OCI-LY1 (cell line): ENCODE measurements at regions not wholly inside any gene's neighbourhood (a gene's known extent, or its start where the extent isn't known, plus 50 kb on each side); places are given as distances from the start of the nearest gene placed in this dataset.

Experiments used
- H2AFZ ChIP-seq: fragments of 200-600 bp; sonication (generic), shearing (Covaris generic); 2 replicates; pipeline ENCODE4 v1.6.0; 2014; ENCODE audit warnings: antibody characterized with exemption, mild to moderate bottlenecking, low read length
- H3F3A ChIP-seq: fragments of 200-600 bp; sonication (generic), shearing (Covaris generic); 2 replicates; pipeline ENCODE4 v1.6.0; 2014; ENCODE audit warnings: mild to moderate bottlenecking, antibody characterized with exemption, low read length, moderate library complexity; ENCODE audit not compliant: insufficient read depth
- H3K27ac ChIP-seq: fragments of 200-600 bp; sonication (generic); 2 replicates; pipeline ENCODE4 v1.5.1; 2014; ENCODE audit warnings: low read length, mixed run types, mild to moderate bottlenecking, low read depth; ENCODE audit not compliant: poor library complexity, severe bottlenecking
- H3K27me3 ChIP-seq: fragments of 200-600 bp; sonication (generic); 2 replicates; pipeline ENCODE4 v1.6.0; 2014; ENCODE audit warnings: antibody characterized with exemption, mild to moderate bottlenecking, low read length, moderate library complexity; ENCODE audit not compliant: insufficient read depth
- H3K36me3 ChIP-seq: fragments of 200-600 bp; sonication (generic); 2 replicates; pipeline ENCODE4 v1.6.1; 2014; ENCODE audit warnings: mild to moderate bottlenecking, antibody characterized with exemption, low read length, moderate library complexity, mixed read lengths; ENCODE audit not compliant: insufficient read depth
- H3K4me1 ChIP-seq: fragments of 200-600 bp; sonication (generic); 2 replicates; pipeline ENCODE4 v1.5.1; 2014; ENCODE audit warnings: mild to moderate bottlenecking, low read length, moderate library complexity; ENCODE audit not compliant: insufficient read depth, severe bottlenecking
- H3K4me2 ChIP-seq: fragments of 200-600 bp; sonication (generic), shearing (Covaris generic); 2 replicates; pipeline ENCODE4 v1.6.1; 2014; ENCODE audit warnings: low read length
- H3K4me3 ChIP-seq: fragments of 200-600 bp; sonication (generic); 2 replicates; pipeline ENCODE4 v1.5.1; 2014; ENCODE audit warnings: low read length, low read depth, mild to moderate bottlenecking, mixed read lengths; ENCODE audit not compliant: poor library complexity, severe bottlenecking
- H3K79me2 ChIP-seq: fragments of 200-600 bp; shearing (Covaris generic); 2 replicates; pipeline ENCODE4 v1.6.1; 2016; ENCODE audit warnings: mixed run types, low read length, mixed read lengths; ENCODE audit not compliant: insufficient read depth
- H3K9ac ChIP-seq: fragments of 200-600 bp; sonication (generic), shearing (Covaris generic); 2 replicates; pipeline ENCODE4 v1.6.1; 2014; ENCODE audit warnings: mild to moderate bottlenecking, low read length, mixed read lengths
- H3K9me2 ChIP-seq: fragments of 200-600 bp; sonication (generic), shearing (Covaris generic); 2 replicates; pipeline ENCODE4 v1.6.1; 2014; ENCODE audit warnings: low read depth, mild to moderate bottlenecking, low read length, mixed read lengths
- H3K9me3 ChIP-seq: fragments of 200-600 bp; shearing (Covaris generic); 2 replicates; pipeline ENCODE4 v1.6.1; 2014; ENCODE audit warnings: low read length, mixed read lengths
- H4K20me1 ChIP-seq: fragments of 200-600 bp; sonication (generic), shearing (Covaris generic); 2 replicates; pipeline ENCODE4 v1.6.0; 2016; ENCODE audit warnings: mild to moderate bottlenecking, low read length; ENCODE audit not compliant: insufficient read depth
- CTCF ChIP-seq: fragments of 200-600 bp; sonication (generic), shearing (Covaris generic); IDR thresholded peaks from 2 replicates; pipeline ENCODE4 v1.5.1; 2017; ENCODE audit warnings: mild to moderate bottlenecking, antibody characterized with exemption, low read length, moderate library complexity, mixed read lengths
- EZH2 ChIP-seq: fragments of 200-600 bp; sonication (generic), shearing (Covaris generic); IDR thresholded peaks from 2 replicates; pipeline ENCODE4 v1.8.0; 2017; ENCODE audit warnings: borderline replicate concordance, mixed run types, mild to moderate bottlenecking, antibody characterized with exemption, low read length, moderate library complexity, mixed read lengths

- Histone ChIP-seq H3K4me2 (no peak overlapping the region), H3K9ac (no peak overlapping the region), H3K36me3 (no peaks in the 10 kb centered on the region), H3F3A (no peaks in the 10 kb centered on the region), H3K4me1 (no peaks in the 10 kb centered on the region), H3K9me3 (no peaks in the 10 kb centered on the region), H3K79me2 (no peaks in the 10 kb centered on the region), H2AFZ (no peak overlapping the region), H3K9me2 (no peaks in the 10 kb centered on the region), H3K4me3 (no peak overlapping the region), H3K27me3 (no peaks in the 10 kb centered on the region), H3K27ac (no peak overlapping the region), H4K20me1 (no peaks in the 10 kb centered on the region)
- TF ChIP-seq CTCF, result no peak
- TF ChIP-seq EZH2, result no peak
Measured at GRCh38 chr4:72665171-72665968, 96.3 kb upstream of the ADAMTS3 start.

GRCh38 chr4:72663828-72664227 lies 94.8 kb upstream of the ADAMTS3 start:
- no peaks in the 10 kb centered on the region for H3K36me3 ChIP-seq
- no peak overlapping the region for H3K27ac ChIP-seq
- TF ChIP-seq CTCF, result no peak
- TF ChIP-seq EZH2, result no peak
- H3K9me3 ChIP-seq, result no peaks in the 10 kb centered on the region
- no peaks in the 10 kb centered on the region for H3K4me1 ChIP-seq
- H2AFZ ChIP-seq, result no peak overlapping the region
- H4K20me1 ChIP-seq, result no peaks in the 10 kb centered on the region
- no peak overlapping the region for H3K9ac ChIP-seq
- H3K9me2 ChIP-seq, result no peaks in the 10 kb centered on the region
- H3K27me3 ChIP-seq, result no peaks in the 10 kb centered on the region
- H3K4me2 ChIP-seq, result no peak overlapping the region
- H3F3A ChIP-seq, result no peaks in the 10 kb centered on the region
- no peak overlapping the region for H3K4me3 ChIP-seq
- no peaks in the 10 kb centered on the region for H3K79me2 ChIP-seq

GRCh38 chr4:72661830-72662229 lies 92.8 kb upstream of the ADAMTS3 start:
- H3K27ac ChIP-seq, result no peak overlapping the region
- no peak overlapping the region for H3K9ac ChIP-seq
- H3K9me2 ChIP-seq, result no peaks in the 10 kb centered on the region
- H3K4me3 ChIP-seq, result no peak overlapping the region
- H3K9me3 ChIP-seq, result no peaks in the 10 kb centered on the region
- H2AFZ ChIP-seq, result no peak overlapping the region
- H3K36me3 ChIP-seq, result no peaks in the 10 kb centered on the region
- TF ChIP-seq EZH2 (no peak), CTCF (no peak)
- no peak overlapping the region for H3K4me2 ChIP-seq
- H3F3A ChIP-seq, result no peaks in the 10 kb centered on the region
- H3K4me1 ChIP-seq, result no peaks in the 10 kb centered on the region
- no peaks in the 10 kb centered on the region for H4K20me1 ChIP-seq
- no peaks in the 10 kb centered on the region for H3K79me2 ChIP-seq
- no peaks in the 10 kb centered on the region for H3K27me3 ChIP-seq
